B cell (primary cell): ENCODE measurements at regions not wholly inside any gene's neighbourhood (a gene's known extent, or its start where the extent isn't known, plus 50 kb on each side); places are given as distances from the start of the nearest gene placed in this dataset.

ENCODE experiments used
- CTCF ChIP-seq: fragments of 200-600 bp; IDR thresholded peaks from one replicate; pipeline ENCODE4 v1.8.0; 2022; ENCODE audit warnings: antibody characterized with exemption, mild to moderate bottlenecking
- EZH2 ChIP-seq: IDR thresholded peaks from 2 replicates; pipeline ENCODE4 v1.6.1; 2012; ENCODE audit warnings: borderline replicate concordance, low read depth, mild to moderate bottlenecking, moderate library complexity, low read length; ENCODE audit not compliant: insufficient read depth, poor library complexity, severe bottlenecking

GRCh38 chr10:124157271-124157681 lies 63.9 kb upstream of the CHST15 start:
- TF ChIP-seq CTCF (no peak), EZH2 (no peak)
